PC-3 (cell line): ENCODE measurements at regions not wholly inside any gene's neighbourhood (a gene's known extent, or its start where the extent isn't known, plus 50 kb on each side); places are given as distances from the start of the nearest gene placed in this dataset.

ENCODE experiments used
- ATAC-seq: fragments of 200-7000 bp; cut with Tn5 transposase; 2 replicates; pipeline ENCODE4 v1.9.1; 2020; ENCODE audit warnings: mild to moderate bottlenecking, moderate library complexity
- BruUV-seq: library from RNA; stranded (reverse); fragments of 400-500 nt; replicated peaks from 2 replicates; lab custom pipeline; 2021; lab: Mats Ljungman, UMichigan
- CTCF ChIA-PET: fragments of 300-600 bp; sonication (Branson Sonifier 250); formaldehyde crosslinking; loops from one replicate; lab custom pipeline; 2022; ENCODE audit warnings: antibody characterized with exemption; lab: Charles Lee
- POLR2A ChIA-PET: fragments of 300-600 bp; sonication (Branson Sonifier 250); formaldehyde crosslinking; loops from one replicate; lab custom pipeline; 2022; ENCODE audit warnings: antibody characterized with exemption; ENCODE audit not compliant: unreplicated experiment; lab: Charles Lee
- DNase-seq: peaks from one replicate; pipeline ENCODE4 v3.0.0-alpha.2; 2015
- H2AFZ ChIP-seq: fragments of 300-600 bp; sonication (generic); 2 replicates; pipeline ENCODE4 v1.6.0; 2016; ENCODE audit warnings: antibody characterized with exemption, low read length
- H3F3A ChIP-seq: fragments of 300-600 bp; sonication (generic); one replicate; pipeline ENCODE4 v1.6.0; 2017; ENCODE audit warnings: antibody characterized with exemption, low read length, control low read depth, mild to moderate bottlenecking; ENCODE audit not compliant: unreplicated experiment
- H3K27ac ChIP-seq: fragments of 300-600 bp; sonication (generic); 2 replicates; pipeline ENCODE4 v1.5.1; 2016; ENCODE audit warnings: mild to moderate bottlenecking, low read length
- H3K27me3 ChIP-seq: fragments of 300-600 bp; sonication (generic); 2 replicates; pipeline ENCODE4 v1.6.1; 2016; ENCODE audit warnings: low read length, mixed read lengths
- H3K36me3 ChIP-seq: fragments of 300-600 bp; sonication (generic); 2 replicates; pipeline ENCODE4 v1.6.1; 2016; ENCODE audit warnings: low read depth, mixed run types, low read length, mixed read lengths
- H3K4me1 ChIP-seq: fragments of 300-600 bp; sonication (generic); 2 replicates; pipeline ENCODE4 v1.5.1; 2016; ENCODE audit warnings: low read length; ENCODE audit not compliant: insufficient read depth
- H3K4me2 ChIP-seq: fragments of 300-600 bp; sonication (generic); 2 replicates; pipeline ENCODE4 v1.6.0; 2016; ENCODE audit warnings: low read length
- H3K4me3 ChIP-seq: fragments of 300-600 bp; sonication (generic); 2 replicates; pipeline ENCODE4 v1.5.1; 2016; ENCODE audit warnings: mild to moderate bottlenecking, low read length, mixed read lengths
- H3K79me2 ChIP-seq: fragments of 300-600 bp; sonication (generic); 2 replicates; pipeline ENCODE4 v1.6.1; 2017; ENCODE audit warnings: low read length, mixed read lengths
- H3K9ac ChIP-seq: fragments of 300-600 bp; sonication (generic); 2 replicates; pipeline ENCODE4 v1.6.0; 2016; ENCODE audit warnings: mild to moderate bottlenecking, low read length
- H3K9me2 ChIP-seq: fragments of 300-600 bp; sonication (generic); replicated peaks from 2 replicates; pipeline ENCODE4 v1.6.1; 2016; ENCODE audit warnings: mixed run types, low read length, mixed read lengths
- H3K9me3 ChIP-seq: fragments of 300-600 bp; sonication (generic); 2 replicates; pipeline ENCODE4 v1.6.1; 2016; ENCODE audit warnings: low read length, mixed read lengths
- H4K20me1 ChIP-seq: fragments of 300-600 bp; sonication (generic); 2 replicates; pipeline ENCODE4 v1.6.1; 2016; ENCODE audit warnings: low read length, mixed read lengths
- EZH2 ChIP-seq: fragments of 300-600 bp; sonication (generic); IDR thresholded peaks from one replicate; pipeline ENCODE4 v1.6.1; 2017; ENCODE audit warnings: antibody characterized with exemption, mild to moderate bottlenecking, low read length; ENCODE audit not compliant: unreplicated experiment
- EZH2phosphoT487 ChIP-seq: fragments of 300-600 bp; sonication (generic); IDR thresholded peaks from 2 replicates; pipeline ENCODE4 v1.6.1; 2018; ENCODE audit warnings: mild to moderate bottlenecking, antibody characterized with exemption, low read length, borderline replicate concordance
- intact Hi-C: fragments of 100-400 bp; cut with micrococcal nuclease; formaldehyde crosslinking; loops from 2 replicates; pipeline ENCODE4 v1.9.0; 2023
- TF ChIP-seq, protein P1 (sequence below): fragments of 300-600 bp; sonication (generic); conservative IDR thresholded peaks from 2 replicates; pipeline ENCODE4 v1.5.1; 2017; ENCODE audit warnings: antibody characterized with exemption, low read depth, mild to moderate bottlenecking, low read length

- no peak for ATAC-seq
- Histone ChIP-seq H3K27me3 (peaks cover 17% of the 10 kb centered on the region), H3K9ac (no peak overlapping the region), H3K36me3 (no peaks in the 10 kb centered on the region), H3K9me3 (no peaks in the 10 kb centered on the region), H3K79me2 (no peaks in the 10 kb centered on the region), H3K4me1 (no peaks in the 10 kb centered on the region), H3K4me2 (no peak overlapping the region), H2AFZ (no peak overlapping the region), H3F3A (no peaks in the 10 kb centered on the region), H4K20me1 (no peaks in the 10 kb centered on the region), H3K9me2 (no peaks in the 10 kb centered on the region), H3K4me3 (no peak overlapping the region), H3K27ac (no peak overlapping the region)
- TF ChIP-seq EZH2phosphoT487, result no peak
- TF ChIP-seq, protein P1, sequence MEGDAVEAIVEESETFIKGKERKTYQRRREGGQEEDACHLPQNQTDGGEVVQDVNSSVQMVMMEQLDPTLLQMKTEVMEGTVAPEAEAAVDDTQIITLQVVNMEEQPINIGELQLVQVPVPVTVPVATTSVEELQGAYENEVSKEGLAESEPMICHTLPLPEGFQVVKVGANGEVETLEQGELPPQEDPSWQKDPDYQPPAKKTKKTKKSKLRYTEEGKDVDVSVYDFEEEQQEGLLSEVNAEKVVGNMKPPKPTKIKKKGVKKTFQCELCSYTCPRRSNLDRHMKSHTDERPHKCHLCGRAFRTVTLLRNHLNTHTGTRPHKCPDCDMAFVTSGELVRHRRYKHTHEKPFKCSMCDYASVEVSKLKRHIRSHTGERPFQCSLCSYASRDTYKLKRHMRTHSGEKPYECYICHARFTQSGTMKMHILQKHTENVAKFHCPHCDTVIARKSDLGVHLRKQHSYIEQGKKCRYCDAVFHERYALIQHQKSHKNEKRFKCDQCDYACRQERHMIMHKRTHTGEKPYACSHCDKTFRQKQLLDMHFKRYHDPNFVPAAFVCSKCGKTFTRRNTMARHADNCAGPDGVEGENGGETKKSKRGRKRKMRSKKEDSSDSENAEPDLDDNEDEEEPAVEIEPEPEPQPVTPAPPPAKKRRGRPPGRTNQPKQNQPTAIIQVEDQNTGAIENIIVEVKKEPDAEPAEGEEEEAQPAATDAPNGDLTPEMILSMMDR, result no peak
- TF ChIP-seq EZH2, result no peak
- DNase-seq, result no peak
- ChIA-PET CTCF (no interaction called here), POLR2A (no interaction called here)
- no TSS peak for BruUV-seq
- intact Hi-C loops, result loop anchor here (10.0 kb wide), 1 partner anchor 1601 kb away; no protein-coding TSS in a partner anchor
These were observed 329.2 kb downstream of the PMP22 start for GRCh38 chr17:14935845-14936485.

GRCh38 chr17:14935139-14935841 is 329.8 kb downstream of the PMP22 start:
- Histone ChIP-seq H3K27me3 (peaks cover 23% of the 10 kb centered on the region), H2AFZ (no peak overlapping the region), H4K20me1 (no peaks in the 10 kb centered on the region), H3K9me2 (no peaks in the 10 kb centered on the region), H3K4me1 (no peaks in the 10 kb centered on the region), H3K9ac (no peak overlapping the region), H3K9me3 (no peaks in the 10 kb centered on the region), H3K4me3 (no peak overlapping the region), H3K4me2 (no peak overlapping the region), H3K27ac (no peak overlapping the region), H3F3A (no peaks in the 10 kb centered on the region), H3K79me2 (no peaks in the 10 kb centered on the region), H3K36me3 (no peaks in the 10 kb centered on the region)
- CTCF ChIA-PET, result no interaction called here
- DNase-seq, result no peak
- intact Hi-C loops, result loop anchor here (10.0 kb wide), 1 partner anchor 1600 kb away; no protein-coding TSS in a partner anchor
- no peak for ATAC-seq
- BruUV-seq, result no TSS peak
- POLR2A ChIA-PET, result no interaction called here
- TF ChIP-seq, protein P1, result no peak
- TF ChIP-seq EZH2 (no peak), EZH2phosphoT487 (no peak)

DNA sequence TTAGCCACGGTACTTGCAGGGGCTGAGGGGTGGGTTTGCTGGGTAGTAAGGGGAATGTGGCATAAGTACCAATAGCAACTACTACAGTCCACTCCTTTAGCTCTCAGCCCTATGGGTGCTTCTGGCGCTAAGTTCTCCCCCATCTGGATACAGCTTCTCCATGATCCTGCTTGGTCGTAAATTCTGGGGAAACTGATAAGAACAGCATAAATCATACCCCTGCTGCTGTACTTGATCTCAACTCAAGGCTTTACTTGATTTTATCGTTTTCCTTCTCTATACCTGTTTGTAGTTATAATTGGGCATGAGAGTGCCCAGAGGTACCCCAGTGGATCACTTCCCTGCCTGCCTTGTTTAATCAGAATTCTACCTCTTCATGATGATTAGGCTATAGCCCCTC is 331.4 kb downstream of the PMP22 start:
- no peaks in the 10 kb centered on the region for H3K9me3 ChIP-seq
- BruUV-seq, result no TSS peak
- H3F3A ChIP-seq, result no peaks in the 10 kb centered on the region
- ChIA-PET POLR2A (no interaction called here), CTCF (no interaction called here)
- no peak for ATAC-seq
- no peak for DNase-seq
- H3K4me3 ChIP-seq, result no peak overlapping the region
- peaks cover 39% of the 10 kb centered on the region for H3K27me3 ChIP-seq
- no peaks in the 10 kb centered on the region for H3K79me2 ChIP-seq
- no peaks in the 10 kb centered on the region for H3K9me2 ChIP-seq
- H2AFZ ChIP-seq, result no peak overlapping the region
- TF ChIP-seq EZH2phosphoT487 (no peak), EZH2 (no peak)
- TF ChIP-seq, protein P1, result no peak
- H3K27ac ChIP-seq, result no peak overlapping the region
- no peaks in the 10 kb centered on the region for H4K20me1 ChIP-seq
- no peak overlapping the region for H3K9ac ChIP-seq
- intact Hi-C loops, result loop anchor here (10.0 kb wide), 1 partner anchor 1599 kb away; no protein-coding TSS in a partner anchor
- H3K36me3 ChIP-seq, result no peaks in the 10 kb centered on the region
- H3K4me2 ChIP-seq, result no peak overlapping the region
- H3K4me1 ChIP-seq, result no peaks in the 10 kb centered on the region
